ENCODE measurements at regions not wholly inside any gene's neighbourhood (a gene's known extent, or its start where the extent isn't known, plus 50 kb on each side); places are given as distances from the start of the nearest gene placed in this dataset.

DNA sequence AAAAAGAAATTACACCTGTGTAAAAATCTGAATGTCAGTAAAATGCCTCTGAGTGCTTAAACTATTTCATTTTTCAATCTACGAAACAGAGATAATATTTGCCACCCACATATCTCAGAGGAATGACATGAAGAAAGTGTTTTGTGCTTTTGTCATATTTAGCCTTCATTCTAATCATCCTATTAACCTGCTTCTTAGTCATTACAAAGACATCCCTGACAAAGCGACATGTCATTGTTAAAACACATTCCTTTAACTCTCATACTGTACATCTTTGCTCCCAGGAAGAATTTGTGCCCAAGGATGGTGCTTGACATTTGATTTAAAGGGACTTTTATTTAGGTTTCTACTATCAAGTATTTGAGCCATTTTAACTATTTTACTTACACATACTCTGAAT is 275.9 kb downstream of the DMRTA1 start:
- no peak for TF ChIP-seq EZH2 (IDR thresholded peaks at IDR 0.05; ENCODE audit: insufficient read depth, poor library complexity, severe bottlenecking)
- no peak for TF ChIP-seq EZH2phosphoT487 (IDR thresholded peaks at IDR 0.05; ENCODE audit: insufficient read depth, low read depth)
